HG03442 (cell line): ENCODE measurements at regions not wholly inside any gene's neighbourhood (a gene's known extent, or its start where the extent isn't known, plus 50 kb on each side); places are given as distances from the start of the nearest gene placed in this dataset.
"Not testable (repeated sequence)": the region's sequence is repeated elsewhere in the genome, so short reads cannot be mapped to it uniquely, and the experiment has no call there.

Experiments
- ATAC-seq: cut with Tn5 transposase; IDR thresholded peaks from one replicate; pipeline ENCODE4 v1.9.1; 2021; ENCODE audit warnings: mild to moderate bottlenecking, moderate library complexity; ENCODE audit not compliant: unreplicated experiment

DNA sequence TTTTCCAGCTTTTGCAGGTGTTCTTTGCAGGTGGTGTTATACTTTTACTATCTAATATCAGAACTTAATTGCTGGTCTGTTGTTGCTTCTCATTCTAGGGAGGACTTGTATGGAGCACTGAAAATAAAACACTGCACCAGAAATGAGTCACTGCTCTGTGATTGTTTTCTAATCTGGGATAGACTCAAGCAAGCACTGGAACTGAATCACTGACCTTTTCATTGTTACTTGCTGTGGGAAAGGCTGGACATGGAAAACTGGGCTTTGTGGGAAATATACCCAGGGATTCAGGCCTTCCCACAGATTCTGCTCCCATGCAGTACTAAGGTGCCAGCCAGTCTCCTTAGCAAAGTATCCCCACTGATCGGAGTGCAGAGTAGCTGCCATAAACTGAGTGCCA is 470.0 kb upstream of the GCFC2 start:
- ATAC-seq: no peak

DNA sequence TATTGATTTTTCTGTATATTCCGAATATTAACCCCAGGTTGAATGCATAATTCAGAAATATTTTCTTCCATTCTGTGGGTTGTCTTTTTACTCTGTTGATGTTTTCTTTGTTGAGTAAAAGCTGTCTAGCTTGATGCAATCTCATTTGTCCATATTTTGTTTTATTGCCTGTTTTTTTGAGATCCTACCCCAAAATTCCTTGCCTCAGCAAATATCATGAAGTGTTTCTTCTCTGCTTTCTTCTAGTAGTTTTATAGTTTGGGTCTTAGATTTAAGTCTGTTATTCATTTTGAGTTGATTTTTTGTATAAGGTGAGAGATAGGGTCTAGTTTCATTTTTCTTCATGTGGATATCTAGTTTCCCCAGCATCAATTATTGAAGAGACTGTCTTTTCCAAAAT is 467.9 kb upstream of the GCFC2 start:
- ATAC-seq: no peak

DNA sequence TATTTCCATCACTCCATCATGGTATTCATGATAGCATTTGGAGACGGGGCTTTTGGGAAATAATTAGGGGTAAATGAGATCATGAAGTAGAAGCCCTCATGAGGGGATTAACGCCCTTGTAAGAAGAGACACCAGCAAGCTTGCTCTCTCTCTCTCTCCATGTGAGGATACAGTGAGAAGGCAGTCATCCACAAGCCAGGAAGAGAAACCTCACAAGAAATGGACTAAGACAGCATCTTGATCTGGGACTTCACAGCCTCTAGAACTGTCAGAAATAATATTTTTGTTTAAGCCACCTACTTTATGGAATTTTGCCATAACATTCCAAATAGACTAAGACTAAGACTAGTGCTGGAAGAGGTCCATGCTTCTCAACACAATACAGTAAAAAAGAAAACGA is 464.6 kb upstream of the GCFC2 start:
- no peak for ATAC-seq

DNA sequence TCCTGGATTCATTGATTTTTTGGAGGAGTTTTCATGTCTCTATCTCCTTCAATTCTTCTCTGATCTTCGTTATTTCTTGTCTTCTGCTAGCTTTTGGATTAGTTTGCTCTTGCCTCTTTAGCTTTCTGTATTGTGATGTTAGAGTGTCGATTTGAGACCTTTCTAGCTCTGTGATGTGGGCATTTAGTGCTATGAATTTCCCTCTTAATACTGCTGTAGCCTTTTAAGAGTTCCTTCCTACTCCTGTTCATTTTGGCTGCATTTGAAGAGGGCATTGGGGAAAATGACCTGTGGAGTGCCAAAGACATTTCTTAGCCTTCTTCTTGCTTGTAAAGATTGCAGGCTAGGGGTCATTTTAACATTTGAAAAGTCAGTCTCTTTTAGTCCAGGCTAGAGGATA is 463.8 kb upstream of the GCFC2 start:
- no peak for ATAC-seq

DNA sequence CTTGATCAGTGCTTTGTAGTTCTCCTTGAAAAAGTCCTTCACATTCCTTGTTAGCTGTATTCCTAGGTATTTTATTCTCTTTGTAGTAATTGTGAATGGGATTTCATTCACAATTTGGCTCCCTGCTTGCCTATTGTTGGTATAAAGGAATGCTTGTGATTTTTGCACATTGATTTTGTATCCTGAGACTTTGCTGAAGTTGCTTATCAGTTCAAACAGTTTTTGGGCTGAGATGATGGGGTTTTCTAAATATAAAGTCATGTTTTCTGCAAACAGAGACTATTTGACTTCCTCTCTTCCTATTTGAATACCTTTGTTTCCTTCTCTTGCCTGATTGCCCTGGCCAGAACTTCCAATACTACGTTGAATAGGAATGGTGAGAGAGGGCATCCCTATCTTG is 462.5 kb upstream of the GCFC2 start:
- not testable (repeated sequence) for ATAC-seq

DNA sequence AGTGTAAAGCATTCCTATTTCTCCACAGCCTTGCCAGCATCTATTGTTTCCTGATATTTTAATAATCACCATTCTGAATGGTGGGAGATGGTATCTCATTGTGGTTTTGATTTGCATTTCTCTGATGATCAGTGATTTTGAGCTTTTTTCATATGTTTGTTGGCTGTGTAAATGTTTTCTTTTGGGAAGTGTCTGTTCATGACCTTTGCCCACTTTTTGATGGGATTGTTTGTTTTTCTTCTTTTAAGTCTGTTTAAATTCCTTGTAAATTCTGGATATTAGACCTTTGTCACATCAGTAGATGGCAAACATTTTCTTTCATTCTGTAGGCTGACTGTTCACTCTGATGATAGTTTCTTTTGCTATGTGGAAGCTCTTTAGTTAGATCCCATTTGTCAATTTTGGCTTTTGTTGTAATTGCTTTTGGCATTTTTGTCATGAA is 461.5 kb upstream of the GCFC2 start:
- ATAC-seq: not testable (repeated sequence)

DNA sequence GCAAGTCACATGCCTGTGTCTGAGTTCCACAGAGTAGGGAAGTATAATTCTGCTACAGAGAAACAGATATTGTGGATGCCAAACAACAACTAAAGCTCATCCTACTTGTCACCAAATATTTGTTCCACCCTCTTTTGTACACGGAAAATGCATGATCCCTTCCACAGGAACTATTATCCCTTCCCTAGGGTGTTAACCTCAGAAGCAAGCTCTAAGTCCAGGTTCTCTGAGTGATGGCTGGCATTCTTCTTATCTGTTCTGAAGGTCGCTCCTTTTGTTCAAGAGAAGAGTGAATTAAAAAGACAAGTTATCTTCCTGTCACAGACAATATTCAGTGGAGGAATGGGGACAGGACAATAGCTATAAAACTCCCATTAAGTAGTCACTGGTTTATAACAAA is 460.1 kb upstream of the GCFC2 start:
- no peak for ATAC-seq

DNA sequence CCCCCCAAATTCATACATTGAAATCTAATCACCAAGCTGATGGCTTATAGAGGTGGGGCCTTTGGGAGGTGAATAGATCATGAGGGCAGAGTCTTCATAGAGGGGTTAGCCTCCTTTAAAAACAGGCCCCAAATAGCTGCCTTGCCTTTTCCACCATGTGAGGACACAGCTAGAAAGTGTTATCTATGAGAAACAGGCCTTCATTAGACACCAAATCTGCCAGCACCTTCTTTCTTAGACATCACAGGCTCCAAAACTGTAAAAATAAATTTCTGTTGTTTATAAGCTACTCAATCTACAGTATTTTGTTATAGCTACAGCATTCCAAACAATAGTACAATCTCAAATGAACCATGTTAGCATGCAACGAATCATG is 459.3 kb upstream of the GCFC2 start:
- no peak for ATAC-seq

DNA sequence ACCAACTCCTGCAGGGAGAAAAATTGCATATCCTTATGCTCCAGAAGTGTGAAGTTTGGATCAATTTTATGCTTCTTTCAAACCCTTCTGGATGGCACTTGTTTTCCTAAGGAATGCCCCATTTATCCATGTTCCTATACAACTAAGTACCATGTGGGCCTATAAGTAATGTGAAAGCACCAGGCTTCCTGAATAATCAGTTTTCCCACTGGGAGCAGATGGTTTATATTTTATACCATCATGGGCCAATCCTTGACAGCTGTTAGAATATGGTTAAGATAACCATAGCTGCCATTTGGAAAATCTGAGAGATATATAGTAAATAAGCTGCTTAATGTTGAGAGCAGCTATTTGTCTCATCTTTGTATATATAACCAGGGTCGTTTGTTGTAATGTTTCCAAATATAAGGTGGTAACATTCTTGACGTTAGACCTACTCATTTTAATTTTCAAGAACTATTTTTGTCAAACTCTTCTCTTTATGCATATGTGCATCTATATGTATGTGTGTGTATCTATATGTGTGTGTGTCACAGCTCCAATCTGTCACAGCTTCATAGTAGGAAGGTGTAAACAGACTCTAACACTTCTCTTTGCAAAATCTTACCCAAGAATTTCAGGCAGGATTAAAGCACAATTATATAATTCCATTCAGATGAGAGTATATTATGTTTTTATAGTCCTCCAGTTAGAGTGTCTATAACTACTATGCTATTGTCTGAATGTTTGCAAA is 458.7 kb upstream of the GCFC2 start:
- no peak for ATAC-seq

DNA sequence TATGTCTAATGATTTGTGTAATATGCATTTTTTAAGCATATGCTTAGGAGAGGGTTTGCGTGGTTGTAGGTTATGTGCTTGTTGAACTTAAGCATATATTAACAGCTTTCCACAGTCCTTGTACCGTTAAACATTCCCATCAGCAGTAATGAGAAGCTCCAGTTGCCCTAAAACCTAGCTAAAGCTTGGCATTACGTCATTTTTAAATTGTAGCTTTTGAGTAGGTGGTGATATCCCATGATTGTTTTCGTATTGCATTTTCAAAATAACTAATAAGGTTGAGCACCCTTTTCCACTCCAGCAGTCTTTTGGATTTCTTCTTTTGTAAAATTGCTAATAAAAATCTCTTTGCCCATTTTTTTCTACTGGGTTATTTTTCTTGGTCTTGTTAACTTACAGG is 453.1 kb upstream of the GCFC2 start:
- no peak for ATAC-seq

DNA sequence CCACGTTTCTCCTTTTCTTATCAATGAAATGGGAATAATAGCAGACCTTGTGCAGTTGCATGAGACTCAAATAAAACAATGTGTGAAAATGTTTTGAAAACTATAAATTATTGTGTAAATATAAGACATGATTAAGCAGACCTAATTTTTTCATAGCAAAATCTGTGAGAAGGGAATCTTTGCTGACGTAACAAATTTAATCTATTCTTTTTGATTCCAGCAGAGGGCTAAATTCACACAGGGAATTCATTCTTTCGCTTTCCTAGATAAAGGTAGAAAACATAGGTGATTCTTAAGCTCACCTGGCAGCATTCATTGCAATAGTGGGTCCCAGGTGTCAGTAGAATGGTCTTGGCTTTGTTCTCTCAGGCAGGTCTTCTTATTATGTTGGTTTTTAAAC is 450.0 kb upstream of the GCFC2 start:
- ATAC-seq: no peak

DNA sequence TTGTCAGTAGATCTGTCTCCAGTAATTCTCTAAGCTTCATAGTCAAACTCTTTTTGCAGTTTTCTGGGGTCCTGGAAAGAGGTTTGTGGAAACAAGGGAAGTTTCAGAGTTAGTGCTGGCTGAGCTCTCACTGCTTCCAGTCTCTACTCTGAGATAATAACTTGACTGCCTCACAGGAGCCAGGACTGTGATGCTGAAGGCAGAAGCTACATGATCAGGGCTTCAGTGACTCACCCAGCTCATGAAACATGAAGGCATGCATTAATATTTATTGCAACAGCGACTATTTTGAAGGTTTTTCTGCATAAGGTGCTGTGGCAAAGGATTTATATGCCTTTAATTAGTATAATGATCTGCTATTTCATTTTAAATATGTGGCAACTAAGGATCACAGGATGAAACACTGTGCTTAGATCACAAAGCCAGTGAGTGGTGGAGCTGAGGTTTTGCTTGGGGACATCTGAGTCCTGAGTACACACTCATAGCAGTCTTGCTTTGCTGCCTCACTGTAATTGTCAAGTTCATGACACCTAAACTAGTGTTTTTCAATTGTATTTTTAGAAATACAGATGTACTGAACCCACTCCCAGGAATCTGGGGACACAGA is 448.4 kb upstream of the GCFC2 start:
- no peak for ATAC-seq

DNA sequence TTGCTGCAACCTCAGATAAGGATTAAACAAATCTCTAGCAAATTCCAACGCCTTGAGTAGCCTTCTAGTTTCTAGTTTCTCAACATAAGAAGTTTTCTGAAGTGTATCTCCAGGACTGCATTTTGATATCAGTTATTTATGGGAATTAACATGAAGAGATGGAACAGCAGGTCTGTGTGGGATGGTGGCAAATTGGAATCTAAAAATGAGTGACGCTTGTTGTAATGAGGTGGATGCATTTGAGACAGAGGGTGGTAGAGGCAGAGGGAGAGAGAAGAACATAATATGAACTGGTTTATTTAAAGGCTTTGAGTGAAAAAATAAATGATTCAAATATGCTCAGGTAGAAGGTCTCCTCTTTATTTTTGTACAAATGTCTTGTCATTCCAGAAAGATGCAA is 446.8 kb upstream of the GCFC2 start:
- ATAC-seq: no peak

DNA sequence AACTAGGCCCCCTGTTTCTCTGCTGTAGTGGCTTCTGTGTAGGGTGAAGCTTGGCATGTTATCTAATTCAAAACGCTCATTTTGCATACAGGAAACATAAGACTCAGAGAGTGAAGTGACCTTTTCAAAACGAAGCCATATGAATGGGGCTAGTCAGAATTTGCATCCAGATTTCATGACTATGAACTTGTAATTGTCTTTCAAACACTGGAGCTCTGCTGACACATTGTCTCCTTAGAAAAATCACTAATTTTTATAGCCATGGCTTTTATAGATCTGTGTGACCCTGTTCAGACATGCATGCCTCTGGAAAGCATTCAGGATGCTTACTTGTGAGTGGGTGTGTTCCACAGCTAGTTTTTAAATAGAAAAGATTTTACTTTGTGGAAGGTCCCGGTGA is 444.3 kb upstream of the GCFC2 start:
- ATAC-seq: no peak

DNA sequence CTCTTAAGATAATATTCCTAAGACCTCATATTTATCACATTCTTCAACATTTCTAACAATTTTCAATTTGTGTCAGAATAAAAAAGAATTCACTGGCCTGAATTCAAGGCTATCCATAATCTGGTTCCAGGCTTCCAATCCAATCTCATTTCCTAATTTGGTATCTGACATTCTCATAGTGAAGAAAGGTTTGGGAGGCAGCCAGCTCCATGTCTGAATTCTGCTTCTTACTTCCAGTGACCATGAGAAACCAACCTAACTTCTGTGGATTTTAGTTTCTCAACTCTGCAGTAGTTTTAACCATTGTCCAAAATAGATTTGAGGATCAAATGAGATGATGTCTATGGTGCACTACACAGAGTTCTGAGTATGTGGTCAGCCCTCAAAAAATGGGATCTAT is 439.1 kb upstream of the GCFC2 start:
- no peak for ATAC-seq

DNA sequence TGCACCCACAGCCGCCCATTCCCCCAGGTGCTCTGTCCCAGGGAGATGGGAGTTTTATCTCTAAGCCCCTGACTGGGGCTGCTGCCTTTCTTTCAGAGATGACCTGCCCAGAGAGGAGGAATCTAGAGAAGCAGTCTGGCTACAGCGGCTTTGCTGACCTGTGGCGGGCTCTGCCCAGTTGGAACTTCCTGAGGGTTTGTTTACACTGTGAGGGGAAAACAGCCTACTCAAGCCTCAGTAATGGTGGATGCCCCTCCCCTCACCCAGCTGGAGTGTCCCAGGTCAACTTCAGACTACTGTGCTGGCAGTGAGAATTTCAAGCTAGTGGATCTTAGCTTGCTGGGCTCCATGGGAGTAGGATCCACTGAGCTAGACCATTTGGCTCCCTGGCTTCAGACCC is 428.6 kb upstream of the GCFC2 start:
- ATAC-seq: not testable (repeated sequence)

DNA sequence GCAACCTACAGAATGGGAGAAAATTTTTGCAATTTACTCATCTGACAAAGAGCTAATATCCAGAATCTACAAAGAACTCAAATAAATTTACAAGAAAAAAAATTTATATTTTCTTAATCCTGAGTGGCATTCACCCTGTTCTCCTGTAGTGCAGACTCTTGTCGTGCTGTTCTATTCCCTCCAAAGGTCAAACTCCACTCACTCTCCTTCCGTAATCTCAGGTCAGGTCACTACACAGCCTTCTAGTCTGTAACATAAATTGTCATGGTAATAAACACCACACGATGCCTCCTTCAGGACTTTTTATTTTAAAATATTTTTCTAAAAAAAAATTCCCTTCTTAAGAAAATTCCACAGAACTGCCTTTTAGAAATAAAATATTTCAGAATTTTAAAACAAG is 417.9 kb upstream of the GCFC2 start:
- no peak for ATAC-seq

DNA sequence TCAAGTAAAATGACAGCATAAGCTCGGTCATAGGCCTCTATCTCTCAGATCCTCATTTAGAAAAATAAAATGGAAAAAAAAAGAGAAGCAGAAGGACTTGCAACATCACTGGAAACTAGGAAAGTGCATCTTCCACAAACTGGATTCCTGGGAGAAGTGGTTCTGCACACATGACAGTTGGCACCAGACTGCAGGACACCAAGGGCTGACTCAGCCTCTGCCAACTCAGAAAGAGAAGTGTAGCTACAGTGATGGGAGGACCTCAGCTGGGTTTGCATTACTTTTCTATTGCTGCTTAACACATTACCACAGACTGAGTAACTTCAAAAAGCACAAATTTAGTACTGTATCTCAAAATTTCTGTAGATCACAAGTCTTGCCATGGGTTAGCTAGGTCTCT is 409.5 kb upstream of the GCFC2 start:
- ATAC-seq: no peak

DNA sequence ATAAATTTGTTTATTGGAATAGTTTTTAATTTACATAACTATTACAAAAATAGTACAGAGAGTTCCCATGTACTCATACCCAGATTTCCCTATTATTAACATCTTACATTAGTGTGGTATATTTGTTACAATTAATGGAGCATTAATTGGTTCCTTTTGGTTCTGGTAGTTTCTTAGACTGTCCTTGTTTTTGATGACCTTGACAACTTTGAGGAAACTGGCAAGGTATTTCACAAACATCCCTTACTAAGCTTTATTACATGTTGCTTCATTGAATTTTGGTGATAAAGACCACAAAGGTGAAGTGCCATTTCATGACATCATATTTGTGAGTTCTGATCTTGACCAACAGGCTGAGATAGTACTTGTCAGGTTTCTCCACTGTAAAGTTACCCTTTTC is 379.0 kb upstream of the GCFC2 start:
- no peak for ATAC-seq

DNA sequence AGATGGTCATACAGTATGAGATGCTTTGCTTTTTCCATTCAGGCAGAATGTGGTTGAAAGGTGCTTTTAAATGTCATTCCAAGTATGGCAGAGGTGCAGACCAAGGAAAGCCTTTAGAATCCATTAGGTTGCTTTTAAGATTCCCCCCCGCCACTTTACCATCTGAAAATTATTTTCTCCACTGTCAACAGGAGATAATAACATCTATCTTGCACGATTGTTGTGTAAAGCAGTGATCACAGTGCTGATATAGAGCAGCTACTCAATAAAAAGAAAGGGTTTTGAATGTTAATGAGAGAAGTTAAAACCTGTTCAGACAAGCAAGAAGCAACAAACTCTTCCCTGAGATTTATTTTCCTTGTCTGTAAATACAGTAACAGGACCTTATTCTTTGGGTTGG is 372.5 kb upstream of the GCFC2 start:
- no peak for ATAC-seq

DNA sequence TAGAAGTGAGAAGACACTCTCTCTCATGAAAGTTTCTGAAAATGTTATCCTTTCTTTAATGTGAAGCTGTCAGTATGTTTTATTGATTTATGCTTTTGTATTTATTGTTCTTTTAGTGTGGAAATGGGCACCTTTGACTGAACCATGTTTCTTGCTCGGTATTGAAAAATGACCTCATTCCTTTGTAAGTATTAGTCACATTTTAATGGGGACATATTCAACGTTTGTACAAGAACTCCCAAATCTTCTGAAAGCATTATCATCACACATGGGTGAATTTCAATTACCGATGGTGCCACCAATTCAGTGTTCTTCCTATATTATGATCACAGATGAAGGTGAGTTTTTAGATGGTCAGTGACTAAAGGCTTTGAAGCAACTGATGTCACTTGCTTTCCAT is 371.8 kb upstream of the GCFC2 start:
- ATAC-seq: no peak

DNA sequence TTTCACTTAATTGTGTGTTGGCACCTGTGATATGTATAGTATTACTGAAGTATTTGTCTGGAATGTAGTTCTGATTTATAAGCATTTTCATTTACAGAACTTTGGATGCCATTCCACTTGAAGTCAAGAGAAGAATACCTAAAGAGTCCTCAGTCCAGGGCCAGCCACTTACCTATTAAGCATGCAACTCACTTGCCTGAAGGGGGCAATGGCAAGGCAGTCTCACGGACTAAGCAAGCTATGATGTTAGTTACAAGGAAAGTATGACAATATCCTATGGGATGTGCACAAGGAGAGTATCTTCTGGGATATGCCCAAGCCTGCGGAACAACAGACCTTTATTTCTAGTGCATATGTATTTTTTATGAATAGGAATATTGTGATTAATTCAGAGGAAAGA is 369.4 kb upstream of the GCFC2 start:
- no peak for ATAC-seq

DNA sequence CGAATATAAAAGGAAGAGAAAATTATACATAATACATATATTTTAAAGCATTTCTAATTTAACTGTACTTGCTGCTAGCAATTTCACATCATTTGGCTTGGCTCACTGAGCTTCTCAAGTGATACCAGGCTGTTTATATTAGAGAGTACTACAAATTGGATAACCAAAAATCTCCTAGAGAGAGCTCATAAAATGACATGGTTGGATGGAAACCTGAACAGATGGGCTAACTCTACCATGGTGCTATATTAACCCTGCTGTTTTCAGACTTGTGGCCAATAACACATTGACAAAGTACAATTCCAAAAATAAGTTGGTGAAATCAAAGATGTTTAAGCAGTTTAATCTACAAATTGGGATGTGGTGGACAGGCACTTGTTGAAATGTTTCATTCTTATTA is 364.4 kb upstream of the GCFC2 start:
- ATAC-seq: no peak
